CD4-positive, alpha-beta T cell (primary cell): ENCODE measurements at regions not wholly inside any gene's neighbourhood (a gene's known extent, or its start where the extent isn't known, plus 50 kb on each side); places are given as distances from the start of the nearest gene placed in this dataset.

Experiments
- ATAC-seq: fragments of 200-7000 bp; cut with Tn5 transposase; one replicate; pipeline ENCODE4 v1.10.0; 2022; ENCODE audit warnings: mild to moderate bottlenecking; ENCODE audit not compliant: poor library complexity
- CTCF ChIA-PET: fragments of 350-600 bp; sonication (Branson Sonifier 250); formaldehyde crosslinking; loops from one replicate; lab custom pipeline; 2021; ENCODE audit warnings: antibody characterized with exemption, inconsistent platforms; lab: Charles Lee
- POLR2A ChIA-PET: fragments of 350-600 bp; sonication (Branson Sonifier 250); formaldehyde crosslinking; loops from one replicate; lab custom pipeline; 2021; ENCODE audit warnings: antibody characterized with exemption, inconsistent platforms; lab: Charles Lee
- DNase-seq, 14 experiments: peaks; one replicate each; pipeline ENCODE4 v3.0.0-alpha.2; 2013 to 2020; ENCODE audit warnings: mixed read lengths in 2 of 14
- H3K27ac ChIP-seq, 2 donors: one replicate each; pipeline versions ENCODE4 v1.5.1 to v1.7.0; 2013; ENCODE audit warnings: low read length in 2 of 2, low read depth in 1 of 2, mild to moderate bottlenecking in 1 of 2
- H3K27me3 ChIP-seq, 2 experiments: 1 replicate in 1 of 2; 2 replicates in 1 of 2; pipeline versions ENCODE4 v1.6.1 to v1.7.0; 2013; ENCODE audit warnings: low read length in 2 of 2, control low read depth in 1 of 2, mild to moderate bottlenecking in 1 of 2, moderate library complexity in 1 of 2; ENCODE audit not compliant: insufficient read depth in 2 of 2, control insufficient read depth in 1 of 2
- H3K36me3 ChIP-seq: one replicate; pipeline ENCODE4 v1.6.1; 2013; ENCODE audit warnings: low read length, control low read depth; ENCODE audit not compliant: insufficient read depth
- H3K4me1 ChIP-seq: one replicate; pipeline ENCODE4 v1.6.1; 2013; ENCODE audit warnings: low read length, control low read depth; ENCODE audit not compliant: insufficient read depth
- H3K4me3 ChIP-seq: one replicate; pipeline ENCODE4 v1.5.1; 2013; ENCODE audit warnings: mild to moderate bottlenecking, low read length, moderate library complexity
- H3K9me3 ChIP-seq, 2 experiments: 1 replicate in 1 of 2; 2 replicates in 1 of 2; pipeline versions ENCODE4 v1.6.1 to v1.7.0; 2013; ENCODE audit warnings: low read length in 2 of 2, mild to moderate bottlenecking in 2 of 2, control low read depth in 1 of 2, moderate library complexity in 1 of 2; ENCODE audit not compliant: control insufficient read depth in 1 of 2, insufficient read depth in 1 of 2
- H3K27ac Mint-ChIP-seq: one replicate; pipeline ENCODE4 v1.8.0; 2020; ENCODE audit warnings: mixed read lengths
- H3K27me3 Mint-ChIP-seq: one replicate; pipeline ENCODE4 v1.8.0; 2021; ENCODE audit warnings: mixed read lengths
- H3K36me3 Mint-ChIP-seq: one replicate; pipeline ENCODE4 v1.8.0; 2021; ENCODE audit warnings: low read depth, mixed read lengths
- H3K4me1 Mint-ChIP-seq: one replicate; pipeline ENCODE4 v1.8.0; 2021; ENCODE audit warnings: low read depth, mixed read lengths
- H3K4me3 Mint-ChIP-seq: one replicate; pipeline ENCODE4 v1.8.0; 2020; ENCODE audit warnings: mild to moderate bottlenecking, mixed read lengths
- H3K9me3 Mint-ChIP-seq: one replicate; pipeline ENCODE4 v1.8.0; 2020; ENCODE audit warnings: mixed read lengths
- CTCF ChIP-seq: fragments of 200-600 bp; IDR thresholded peaks from one replicate; pipeline ENCODE4 v1.8.0; 2022; ENCODE audit warnings: antibody characterized with exemption, mild to moderate bottlenecking
- intact Hi-C, 2 experiments: fragments of 100-400 bp; cut with DNase I in 1 of 2; cut with micrococcal nuclease in 1 of 2; formaldehyde crosslinking; loops; one replicate each; pipeline versions ENCODE4 v1.15.1 to v1.9.0; 2023 to 2025; cut with DNase I, micrococcal nuclease

- H3K4me3 ChIP-seq: no peak overlapping the region
- H3K27ac ChIP-seq: no peak overlapping the region
- no peak for TF ChIP-seq CTCF
- no peaks in the 10 kb centered on the region for H3K27me3 ChIP-seq
- DNase-seq: no peak
- H3K9me3 ChIP-seq: peaks cover under 1 to 7% of the 10 kb centered on the region in 2 experiments
- no peaks in the 10 kb centered on the region for H3K4me1 ChIP-seq
- peaks cover 13% of the 10 kb centered on the region for H3K9me3 Mint-ChIP-seq
- no peaks in the 10 kb centered on the region for H3K4me1 Mint-ChIP-seq
- intact Hi-C loops: no loop called here
- ChIA-PET CTCF (no interaction called here), POLR2A (no interaction called here)
- H3K36me3 Mint-ChIP-seq: no peaks in the 10 kb centered on the region
- no peak overlapping the region for H3K4me3 Mint-ChIP-seq
- no peaks in the 10 kb centered on the region for H3K36me3 ChIP-seq
- ATAC-seq: no peak
- no peak overlapping the region for H3K27ac Mint-ChIP-seq
- H3K27me3 Mint-ChIP-seq: no peaks in the 10 kb centered on the region
Observed at GRCh38 chr4:125780164-125780563, 465.4 kb downstream of the FAT4 start.

DNA sequence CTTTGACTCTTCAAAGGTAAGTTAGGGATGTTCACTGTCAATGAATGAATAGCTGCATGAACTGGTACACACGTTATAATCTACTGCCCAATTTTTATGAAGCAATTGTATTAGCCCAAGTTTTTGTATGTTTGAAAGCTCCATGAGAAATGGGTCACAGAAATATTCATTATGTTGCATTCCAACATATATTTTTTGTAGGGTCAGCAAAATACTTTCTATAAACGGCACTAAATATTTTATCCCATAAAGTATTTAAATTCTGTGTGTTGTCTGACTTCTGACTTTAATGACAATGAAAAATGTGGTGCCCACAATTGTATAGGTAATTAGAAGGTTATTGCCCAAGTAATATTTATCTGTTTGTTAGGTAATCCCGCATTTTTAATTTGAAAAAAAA is 466.0 kb downstream of the FAT4 start:
- ChIA-PET CTCF (no interaction called here), POLR2A (no interaction called here)
- Histone ChIP-seq H3K4me3 (no peak overlapping the region), H3K36me3 (no peaks in the 10 kb centered on the region), H3K4me1 (no peaks in the 10 kb centered on the region), H3K27ac (no peak overlapping the region), H3K9me3 (peaks cover 0 to 7% of the 10 kb centered on the region in 2 experiments), H3K27me3 (no peaks in the 10 kb centered on the region)
- no peak overlapping the region for H3K27ac Mint-ChIP-seq
- H3K4me3 Mint-ChIP-seq: no peak overlapping the region
- H3K9me3 Mint-ChIP-seq: peaks cover 11% of the 10 kb centered on the region
- H3K4me1 Mint-ChIP-seq: no peaks in the 10 kb centered on the region
- ATAC-seq (no peak), DNase-seq (no peak)
- intact Hi-C loops: no loop called here
- no peaks in the 10 kb centered on the region for H3K36me3 Mint-ChIP-seq
- no peak for TF ChIP-seq CTCF
- H3K27me3 Mint-ChIP-seq: no peaks in the 10 kb centered on the region

GRCh38 chr4:125781651-125782050 is 466.9 kb downstream of the FAT4 start:
- no peak for TF ChIP-seq CTCF
- Mint-ChIP-seq H3K4me1 (no peaks in the 10 kb centered on the region), H3K9me3 (peaks cover 10% of the 10 kb centered on the region), H3K27me3 (no peaks in the 10 kb centered on the region), H3K36me3 (no peaks in the 10 kb centered on the region), H3K27ac (no peak overlapping the region), H3K4me3 (no peak overlapping the region)
- CTCF ChIA-PET: no interaction called here
- Histone ChIP-seq H3K9me3 (peaks cover 0 to under 1% of the 10 kb centered on the region in 2 experiments), H3K4me1 (no peaks in the 10 kb centered on the region), H3K36me3 (no peaks in the 10 kb centered on the region), H3K27me3 (no peaks in the 10 kb centered on the region), H3K27ac (no peak overlapping the region), H3K4me3 (no peak overlapping the region)
- intact Hi-C loops: no loop called here
- ATAC-seq: no peak
- DNase-seq: no peak
- POLR2A ChIA-PET: no interaction called here
